ENCODE measurements at regions not wholly inside any gene's neighbourhood (a gene's known extent, or its start where the extent isn't known, plus 50 kb on each side); places are given as distances from the start of the nearest gene placed in this dataset.

- H3K4me3 ChIP-seq (ENCODE audit: low read depth, low read length): no peak overlapping the region
- peaks cover 13% of the 10 kb centered on the region for H3K4me1 ChIP-seq (ENCODE audit: control insufficient read depth, insufficient read depth, low read length)
- no peaks in the 10 kb centered on the region for H3K9me3 ChIP-seq (ENCODE audit: control insufficient read depth, insufficient read depth, low read depth, low read length)
- ChIA-PET CTCF (no interaction called here), POLR2A (interaction anchor here (1.2 kb wide), 1 partner anchor 19 kb away, joined by 3 read pairs; no protein-coding TSS in a partner anchor)
- H3K27ac ChIP-seq (ENCODE audit: extremely low read depth, low read depth, low read length): no peak overlapping the region
- no peak for TF ChIP-seq ZNF132 (tag by site-specific recombination; IDR thresholded peaks at IDR 0.05; ENCODE audit: borderline replicate concordance)
- TF ChIP-seq ZNF223 (tag by site-specific recombination; IDR thresholded peaks at IDR 0.05): no peak
- no peak for TF ChIP-seq ZNF112 (tag by site-specific recombination; IDR thresholded peaks at IDR 0.05)
- no peak for TF ChIP-seq ZNF561 (tag by site-specific recombination; IDR thresholded peaks at IDR 0.05; ENCODE audit: borderline replicate concordance)
- TF ChIP-seq BCL11A (tag by site-specific recombination; IDR thresholded peaks at IDR 0.05; ENCODE audit: low read depth): no peak
- TF ChIP-seq HOXD13 (CRISPR knock-in tag; IDR thresholded peaks at IDR 0.05; ENCODE audit: borderline replicate concordance): no peak
- no peaks in the 10 kb centered on the region for H3K36me3 ChIP-seq (ENCODE audit: control insufficient read depth in 2 of 2, insufficient read depth in 1 of 2, low read length in 2 of 2)
Observed at GRCh38 chr2:42114091-42114490, 55.1 kb upstream of the EML4 start.

GRCh38 chr2:42115588-42115987 is 53.6 kb upstream of the EML4 start:
- CTCF ChIA-PET: interaction anchor here (0.9 kb wide), 1 partner anchor 20 kb away, joined by 4 read pairs; no protein-coding TSS in a partner anchor
- H3K36me3 ChIP-seq (ENCODE audit: control insufficient read depth in 2 of 2, insufficient read depth in 1 of 2, low read length in 2 of 2): no peaks in the 10 kb centered on the region
- POLR2A ChIA-PET: interaction anchor here (0.7 to 0.8 kb wide), 2 partner anchors 11 to 18 kb away, joined by 3 read pairs; no protein-coding TSS in a partner anchor
- H3K9me3 ChIP-seq (ENCODE audit: control insufficient read depth, insufficient read depth, low read depth, low read length): no peaks in the 10 kb centered on the region
- TF ChIP-seq CTCF (tag by site-specific recombination; IDR thresholded peaks at IDR 0.05) (no peak), ZNF341 (tag by site-specific recombination; IDR thresholded peaks at IDR 0.05; ENCODE audit: low read depth) (no peak), ZNF558 (tag by site-specific recombination; IDR thresholded peaks at IDR 0.05) (no peak), KLF17 (tag by site-specific recombination; IDR thresholded peaks at IDR 0.05) (no peak), ZNF211 (tag by site-specific recombination; IDR thresholded peaks at IDR 0.05; ENCODE audit: low read depth) (no peak), ZNF114 (tag by site-specific recombination; IDR thresholded peaks at IDR 0.05) (no peak)
- peaks cover 13% of the 10 kb centered on the region for H3K4me1 ChIP-seq (ENCODE audit: control insufficient read depth, insufficient read depth, low read length)
- H3K4me3 ChIP-seq (ENCODE audit: low read depth, low read length): no peak overlapping the region
- no peak overlapping the region for H3K27ac ChIP-seq (ENCODE audit: extremely low read depth, low read depth, low read length)

GRCh38 chr2:42116195-42117181 is 52.7 kb upstream of the EML4 start:
- ChIA-PET CTCF (interaction anchor here (0.5 to 1.4 kb wide), 5 partner anchors 20 to 81 kb away, joined by 3 to 5 read pairs (median 3); no protein-coding TSS in a partner anchor), POLR2A (no interaction called here)
- Histone ChIP-seq H3K4me3 (ENCODE audit: low read depth, low read length) (no peak overlapping the region), H3K9me3 (ENCODE audit: control insufficient read depth, insufficient read depth, low read depth, low read length) (no peaks in the 10 kb centered on the region), H3K4me1 (ENCODE audit: control insufficient read depth, insufficient read depth, low read length) (peaks cover 13% of the 10 kb centered on the region), H3K36me3 (ENCODE audit: control insufficient read depth in 2 of 2, insufficient read depth in 1 of 2, low read length in 2 of 2) (no peaks in the 10 kb centered on the region), H3K27ac (ENCODE audit: extremely low read depth, low read depth, low read length) (no peak overlapping the region)
- no peak for TF ChIP-seq ZNF580 (tag by site-specific recombination; IDR thresholded peaks at IDR 0.05)
- no peak for TF ChIP-seq ZNF626 (tag by site-specific recombination; IDR thresholded peaks at IDR 0.05)
- no peak for TF ChIP-seq ZNF670 (tag by site-specific recombination; IDR thresholded peaks at IDR 0.05; ENCODE audit: low read depth)
- TF ChIP-seq SP7 (tag by site-specific recombination; IDR thresholded peaks at IDR 0.05): no peak
- no peak for TF ChIP-seq ZBTB49 (tag by site-specific recombination; IDR thresholded peaks at IDR 0.05; ENCODE audit: low read depth)
- TF ChIP-seq ZNF114 (tag by site-specific recombination; IDR thresholded peaks at IDR 0.05): no peak
- TF ChIP-seq REPIN1 (tag by site-specific recombination; IDR thresholded peaks at IDR 0.05; ENCODE audit: low read depth): no peak
- no peak for TF ChIP-seq PRDM6 (tag by site-specific recombination; IDR thresholded peaks at IDR 0.05)
- no peak for TF ChIP-seq ZBTB1 (tag by site-specific recombination; IDR thresholded peaks at IDR 0.05)
- no peak for TF ChIP-seq ZNF26 (tag by site-specific recombination; IDR thresholded peaks at IDR 0.05)
